Medulla oblongata (tissue), 1 donor: ENCODE measurements at regions not wholly inside any gene's neighbourhood (a gene's known extent, or its start where the extent isn't known, plus 50 kb on each side); places are given as distances from the start of the nearest gene placed in this dataset.

Experiments used
- DNase-seq: peaks from one replicate; pipeline ENCODE4 v3.0.0-alpha.2; 2015; ENCODE audit errors: extremely low spot score

DNA sequence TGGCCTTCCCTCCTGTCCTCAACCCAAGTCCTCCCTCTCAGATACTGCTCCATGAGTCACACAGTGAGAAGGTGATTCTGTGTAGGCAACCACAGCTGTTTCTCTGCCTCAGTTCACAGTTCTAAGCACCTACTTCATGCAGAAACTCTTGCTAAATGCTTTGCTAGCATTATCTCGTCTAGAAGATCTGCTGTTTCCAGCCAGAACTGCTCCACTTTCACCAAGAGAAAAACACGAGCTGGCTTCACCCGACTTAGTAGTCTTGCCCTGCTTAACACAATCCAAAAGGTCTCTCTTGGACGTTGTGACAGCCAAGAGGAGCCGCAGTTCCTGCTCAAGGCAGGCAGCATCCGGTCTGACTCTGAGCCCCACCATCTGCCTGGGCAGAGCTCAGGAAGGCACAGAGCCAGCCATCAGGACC lies 272.1 kb downstream of the UACA start:
- no peak for DNase-seq

- no peak for DNase-seq
Measured at GRCh38 chr15:70490838-70491155, 272.6 kb downstream of the UACA start.

DNA sequence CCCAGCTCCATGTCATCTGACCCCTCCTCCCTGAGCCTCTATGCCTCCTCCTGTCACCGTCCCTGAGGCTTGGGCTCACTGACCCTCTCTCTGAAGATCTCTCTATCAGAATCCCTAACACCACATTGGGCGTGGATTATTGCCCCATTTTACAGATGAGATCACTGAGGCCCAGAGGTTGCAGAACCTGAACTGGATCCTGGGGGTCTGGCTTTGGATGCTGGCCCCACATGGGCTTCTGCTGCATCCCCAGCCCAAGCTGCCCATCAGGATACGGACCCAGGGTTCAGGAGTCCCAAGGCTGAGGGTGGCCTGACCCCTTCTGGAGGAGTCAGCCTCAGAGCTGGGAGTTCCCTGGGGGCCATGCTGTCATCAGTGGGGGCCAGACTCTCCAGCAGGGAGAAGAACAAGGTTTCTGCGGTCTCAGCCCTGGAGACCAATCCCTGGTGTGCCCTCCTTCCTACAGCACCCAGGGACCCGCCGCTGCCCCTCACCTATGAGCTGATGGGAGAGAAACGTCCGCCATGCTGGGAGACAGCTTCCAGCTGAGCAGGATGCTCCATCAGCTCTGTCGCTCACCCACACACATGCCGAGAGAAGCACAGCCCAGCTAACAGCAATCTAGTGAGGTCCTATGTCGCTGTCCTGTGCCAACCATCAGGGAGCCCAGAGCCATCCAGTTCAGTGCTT lies 273.1 kb downstream of the UACA start:
- no peak for DNase-seq

DNA sequence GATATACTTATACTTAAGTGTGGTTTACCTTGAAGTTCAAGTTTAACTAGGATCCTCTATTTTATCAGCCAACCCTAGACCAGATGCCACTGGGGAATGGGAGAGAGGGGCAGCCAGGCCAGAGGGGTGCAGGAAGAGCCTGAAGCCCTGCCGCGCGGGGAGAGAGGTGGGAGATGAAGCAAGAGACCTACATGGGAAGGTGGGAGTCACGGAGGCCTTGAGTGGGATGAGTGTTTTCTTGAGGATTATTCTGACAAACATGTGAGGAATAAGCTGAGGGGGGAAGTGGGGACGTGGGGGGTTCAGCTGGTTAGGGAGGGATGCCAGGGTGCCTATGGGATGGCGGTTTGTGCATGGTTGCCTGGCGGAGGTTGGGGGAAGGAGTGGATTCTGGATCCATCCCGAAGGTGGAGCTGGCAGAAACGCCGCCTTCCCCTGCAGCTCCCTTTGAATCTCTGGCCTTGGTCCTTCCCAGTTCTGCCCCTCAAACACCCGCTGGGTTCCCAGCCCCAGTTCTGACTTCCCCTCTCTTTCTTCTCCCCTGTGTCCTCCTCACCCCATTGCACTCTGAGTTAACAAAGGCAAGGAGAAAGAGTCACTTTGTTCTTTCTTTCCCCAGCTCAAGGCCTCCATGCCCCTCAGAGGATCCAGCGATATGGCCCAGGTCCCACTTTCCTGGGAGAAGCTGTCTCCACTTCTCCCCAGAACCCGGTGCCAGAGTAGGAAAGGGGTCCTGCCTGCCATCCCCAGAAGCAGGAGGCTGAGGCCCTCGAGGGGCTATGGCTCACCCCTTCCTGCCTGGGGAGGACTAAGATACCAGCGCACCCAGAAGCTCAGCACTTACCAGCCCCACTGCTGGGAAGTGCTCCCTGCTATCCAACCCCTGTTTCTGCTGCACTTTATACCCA lies 274.2 kb downstream of the UACA start:
- no peak for DNase-seq

- DNase-seq = peak; percentile 81
Measured at GRCh38 chr15:70488002-70488605, 275.3 kb downstream of the UACA start.

GRCh38 chr15:70487387-70487740 lies 276.0 kb downstream of the UACA start:
- peak; percentile 31 for DNase-seq

DNA sequence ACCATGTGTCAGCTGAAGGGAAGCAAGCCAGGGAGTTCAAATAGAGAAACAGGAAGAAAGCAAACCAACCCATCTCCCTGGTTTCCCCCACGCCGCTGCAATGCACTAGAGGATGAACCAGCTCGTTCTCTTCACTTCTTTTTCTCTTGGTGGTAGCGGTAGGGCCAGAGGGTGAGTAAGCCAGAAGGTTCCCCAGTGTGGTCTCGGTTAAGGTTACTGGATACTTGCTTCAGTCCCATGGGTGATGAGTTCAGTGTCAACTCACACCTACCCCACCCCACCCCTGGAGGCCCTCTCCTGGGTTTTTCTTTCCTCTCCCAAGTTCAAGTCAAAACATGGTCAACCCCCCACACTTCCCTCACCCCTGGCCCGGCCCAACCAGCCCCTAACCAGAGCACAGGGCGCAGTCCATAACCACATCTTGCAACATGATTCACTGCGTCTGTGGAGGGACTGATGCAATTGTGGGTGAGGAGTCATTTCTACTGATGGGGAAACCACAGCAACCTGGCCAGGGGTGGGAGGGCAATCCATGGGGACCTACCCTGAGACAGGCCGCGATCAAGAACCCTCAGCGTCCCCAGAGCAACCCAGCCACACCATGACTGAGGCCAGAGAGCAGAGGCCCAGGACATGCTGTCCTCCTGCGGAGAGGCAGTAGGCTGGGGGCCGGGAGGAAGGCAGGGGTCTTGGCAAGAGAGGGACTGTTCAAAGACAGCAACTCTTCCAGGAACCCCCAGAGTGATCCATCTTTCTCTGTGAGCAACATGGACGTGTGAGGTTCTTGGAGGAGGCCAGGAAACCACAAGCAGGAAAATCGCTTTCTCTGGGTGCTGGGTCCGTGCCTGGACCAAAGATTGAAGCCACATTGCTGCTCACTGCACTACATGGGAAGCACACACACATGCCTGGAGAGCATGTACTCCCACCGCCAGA lies 276.6 kb downstream of the UACA start:
- peak; percentile 71 for DNase-seq

GRCh38 chr15:70486012-70486411 lies 277.3 kb downstream of the UACA start:
- DNase-seq = no peak

DNA sequence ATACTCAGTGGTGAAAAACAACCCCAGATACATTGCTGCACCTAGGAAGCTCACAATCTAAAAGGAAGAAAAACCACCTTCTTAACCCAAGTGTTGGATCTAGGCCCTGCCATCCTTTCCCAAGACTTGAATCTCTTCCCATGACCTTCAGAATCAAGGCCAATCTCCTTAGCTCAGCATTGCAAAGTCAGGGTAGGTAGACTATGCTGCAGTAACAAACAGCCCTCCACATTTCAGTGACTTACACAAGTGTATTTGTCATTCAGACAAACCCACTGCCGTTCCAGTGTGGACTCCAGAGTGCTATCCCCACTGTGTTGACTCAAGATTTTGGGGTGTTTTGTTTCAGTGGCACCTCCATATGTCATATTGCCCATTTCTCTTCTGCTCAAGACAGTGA lies 278.4 kb downstream of the UACA start:
- DNase-seq = no peak

- no peak for DNase-seq
Measured at GRCh38 chr15:70483513-70483912, 279.8 kb downstream of the UACA start.

GRCh38 chr15:70480196-70480856 lies 283.0 kb downstream of the UACA start:
- no peak for DNase-seq

GRCh38 chr15:70479785-70480184 lies 283.6 kb downstream of the UACA start:
- no peak for DNase-seq

DNA sequence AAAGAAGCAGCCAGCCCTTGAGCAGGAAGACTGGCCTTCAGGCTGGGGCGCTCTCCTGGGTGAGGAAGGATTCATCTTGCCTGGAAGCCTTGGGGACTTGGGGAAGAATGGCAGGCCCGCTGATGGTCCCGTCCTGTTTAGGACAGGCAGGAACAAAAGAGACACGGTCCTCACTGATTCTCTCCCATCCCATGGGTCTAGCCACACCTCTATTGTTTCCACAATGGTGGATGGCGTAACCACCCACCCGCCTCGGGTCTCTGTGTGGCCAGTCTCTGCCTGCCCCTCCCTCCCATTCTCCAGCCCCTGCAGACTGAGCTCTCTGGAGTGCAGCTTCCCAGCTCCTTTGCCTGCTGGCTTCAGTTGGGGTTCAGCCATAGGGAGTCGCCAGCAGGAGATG lies 284.3 kb downstream of the UACA start:
- no peak for DNase-seq

GRCh38 chr15:70478251-70478990 lies 284.9 kb downstream of the UACA start:
- peak; percentile 64 for DNase-seq

GRCh38 chr15:70477750-70478250 lies 285.6 kb downstream of the UACA start:
- DNase-seq = no peak

DNA sequence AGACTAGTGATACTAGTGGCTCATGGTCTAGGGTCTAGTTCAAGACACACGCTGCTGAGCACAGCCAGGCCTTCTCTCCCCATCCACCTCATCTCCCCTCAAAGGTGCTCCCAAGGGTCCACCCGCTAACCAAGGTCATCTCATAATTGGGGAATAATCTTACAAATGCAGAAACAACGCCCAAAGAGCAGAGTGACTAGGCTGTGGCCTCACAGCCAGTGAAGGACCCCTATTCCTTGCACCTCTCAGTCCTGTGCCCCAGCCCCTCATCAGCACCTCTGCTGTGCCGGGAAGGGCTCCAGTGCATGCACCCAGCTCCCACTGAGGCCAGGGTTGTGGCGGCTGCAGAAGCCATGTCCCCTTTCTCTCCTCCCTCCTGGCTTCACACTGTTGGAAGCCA lies 286.9 kb downstream of the UACA start:
- no peak for DNase-seq

- DNase-seq = no peak
Measured at GRCh38 chr15:70475921-70476320, 287.4 kb downstream of the UACA start.

- DNase-seq = no peak
Measured at GRCh38 chr15:70475407-70475781, 288.0 kb downstream of the UACA start.

DNA sequence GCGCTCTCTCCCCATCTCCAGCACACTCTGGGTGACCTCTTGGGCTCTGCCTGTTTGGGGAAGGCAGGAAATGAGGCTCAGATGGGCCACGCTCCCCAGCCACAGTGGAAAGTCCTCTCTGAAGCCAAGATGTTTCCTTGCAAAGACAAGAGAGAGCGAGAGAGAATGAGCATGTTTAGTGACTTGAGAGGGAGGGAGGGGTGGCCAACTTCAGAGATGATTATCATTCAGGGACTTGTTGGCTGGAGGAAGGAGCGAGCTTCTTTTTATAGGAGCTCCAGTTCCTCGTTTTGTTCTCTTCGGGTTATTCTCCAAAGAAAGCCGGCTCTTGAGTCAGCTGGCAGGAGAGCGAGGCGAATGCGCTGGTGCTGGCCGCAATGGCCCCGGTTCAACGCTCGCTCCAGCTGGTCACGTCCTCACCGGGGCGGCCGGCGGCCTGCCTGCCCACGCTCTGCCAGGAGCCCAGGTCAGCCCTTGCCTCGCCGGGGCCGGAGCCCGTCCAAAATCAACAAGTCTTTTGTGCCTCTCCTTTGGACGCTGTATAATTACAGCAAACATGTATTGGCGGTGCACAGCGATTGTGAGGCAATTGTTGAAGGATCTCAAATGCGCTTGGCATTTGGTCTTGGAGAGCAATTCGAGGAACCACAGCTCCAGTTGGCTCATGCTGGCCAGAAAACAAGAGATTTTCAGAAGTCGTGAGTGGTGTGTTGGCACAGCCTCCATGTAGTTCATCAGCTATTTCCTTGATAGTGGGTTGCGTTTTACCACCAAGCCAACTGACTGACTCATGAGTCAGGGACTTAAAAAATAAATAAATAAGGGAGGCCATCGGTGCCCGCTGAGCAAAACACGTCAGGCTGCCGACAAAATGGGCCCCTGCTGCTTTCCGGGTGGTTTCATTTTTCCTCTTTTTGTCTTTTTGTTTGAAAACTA lies 288.6 kb downstream of the UACA start:
- peak; percentile 65 for DNase-seq
